Mesendoderm (in vitro differentiated cells): ENCODE measurements at regions not wholly inside any gene's neighbourhood (a gene's known extent, or its start where the extent isn't known, plus 50 kb on each side); places are given as distances from the start of the nearest gene placed in this dataset.
A peak's percentile ranks its signal among the peaks of the same experiment; 100 is the strongest.

Experiments used
- DNase-seq: peaks from one replicate; pipeline ENCODE4 v3.0.0; 2013
- H2AK5ac ChIP-seq: 2 replicates; pipeline ENCODE4 v1.6.1; 2013; ENCODE audit warnings: low read length, inconsistent platforms
- H2BK120ac ChIP-seq: 2 replicates; pipeline ENCODE4 v1.6.1; 2013; ENCODE audit warnings: low read depth, mild to moderate bottlenecking, low read length, moderate library complexity, mixed read lengths
- H2BK15ac ChIP-seq: replicated peaks from 2 replicates; pipeline ENCODE4 v1.6.1; 2013; ENCODE audit warnings: low read depth, mild to moderate bottlenecking, moderate library complexity
- H2BK5ac ChIP-seq: 2 replicates; pipeline ENCODE4 v1.6.1; 2013; ENCODE audit warnings: low read length, inconsistent platforms
- H3K18ac ChIP-seq: 2 replicates; pipeline ENCODE4 v1.6.1; 2013; ENCODE audit warnings: mild to moderate bottlenecking, low read length, mixed read lengths
- H3K23ac ChIP-seq: one replicate; pipeline ENCODE4 v1.6.1; 2013; ENCODE audit warnings: low read length
- H3K27ac ChIP-seq: 2 replicates; pipeline ENCODE4 v1.5.1; 2013; ENCODE audit warnings: low read depth, mild to moderate bottlenecking, inconsistent platforms, low read length, moderate library complexity
- H3K27me3 ChIP-seq: 2 replicates; pipeline ENCODE4 v1.6.1; 2013; ENCODE audit warnings: low read length, control low read depth, mild to moderate bottlenecking, inconsistent platforms; ENCODE audit not compliant: insufficient read depth, poor library complexity
- H3K36me3 ChIP-seq: 2 replicates; pipeline ENCODE4 v1.6.1; 2013; ENCODE audit warnings: low read length, inconsistent platforms; ENCODE audit not compliant: control insufficient read depth, insufficient read depth
- H3K4ac ChIP-seq: one replicate; pipeline ENCODE4 v1.6.1; 2013; ENCODE audit warnings: low read depth, mild to moderate bottlenecking, low read length, moderate library complexity
- H3K4me1 ChIP-seq: 2 replicates; pipeline ENCODE4 v1.6.1; 2013; ENCODE audit warnings: low read depth, low read length, inconsistent platforms; ENCODE audit not compliant: control insufficient read depth
- H3K4me2 ChIP-seq: 2 replicates; pipeline ENCODE4 v1.6.1; 2013; ENCODE audit warnings: low read length
- H3K4me3 ChIP-seq: 2 replicates; pipeline ENCODE4 v1.5.1; 2013; ENCODE audit warnings: mild to moderate bottlenecking, low read length
- H3K56ac ChIP-seq: one replicate; pipeline ENCODE4 v1.6.1; 2013; ENCODE audit warnings: low read length
- H3K79me1 ChIP-seq: 2 replicates; pipeline ENCODE4 v1.6.1; 2013; ENCODE audit warnings: low read length, inconsistent platforms
- H3K79me2 ChIP-seq: 2 replicates; pipeline ENCODE4 v1.6.1; 2013; ENCODE audit warnings: mild to moderate bottlenecking, low read length; ENCODE audit not compliant: control insufficient read depth, insufficient read depth
- H3K9ac ChIP-seq: 2 replicates; pipeline ENCODE4 v1.6.1; 2013; ENCODE audit warnings: low read length, inconsistent platforms
- H4K5ac ChIP-seq: one replicate; pipeline ENCODE4 v1.6.1; 2013; ENCODE audit warnings: low read length
- H4K8ac ChIP-seq: one replicate; pipeline ENCODE4 v1.6.1; 2013; ENCODE audit warnings: low read depth, mild to moderate bottlenecking, control low read depth, low read length, moderate library complexity
- WGBS: extraction: QIAGEN DNeasy Blood & Tissue Kit; methylation state at CpG from one replicate; pipeline ENCODE4 v1.1.7; 2013; ENCODE audit warnings: low lambda C conversion rate, missing lambda C conversion rate; ENCODE audit not compliant: insufficient coverage; ENCODE audit errors: extremely low coverage; 5-methylcytosine and 5-hydroxymethylcytosine counted together

DNA sequence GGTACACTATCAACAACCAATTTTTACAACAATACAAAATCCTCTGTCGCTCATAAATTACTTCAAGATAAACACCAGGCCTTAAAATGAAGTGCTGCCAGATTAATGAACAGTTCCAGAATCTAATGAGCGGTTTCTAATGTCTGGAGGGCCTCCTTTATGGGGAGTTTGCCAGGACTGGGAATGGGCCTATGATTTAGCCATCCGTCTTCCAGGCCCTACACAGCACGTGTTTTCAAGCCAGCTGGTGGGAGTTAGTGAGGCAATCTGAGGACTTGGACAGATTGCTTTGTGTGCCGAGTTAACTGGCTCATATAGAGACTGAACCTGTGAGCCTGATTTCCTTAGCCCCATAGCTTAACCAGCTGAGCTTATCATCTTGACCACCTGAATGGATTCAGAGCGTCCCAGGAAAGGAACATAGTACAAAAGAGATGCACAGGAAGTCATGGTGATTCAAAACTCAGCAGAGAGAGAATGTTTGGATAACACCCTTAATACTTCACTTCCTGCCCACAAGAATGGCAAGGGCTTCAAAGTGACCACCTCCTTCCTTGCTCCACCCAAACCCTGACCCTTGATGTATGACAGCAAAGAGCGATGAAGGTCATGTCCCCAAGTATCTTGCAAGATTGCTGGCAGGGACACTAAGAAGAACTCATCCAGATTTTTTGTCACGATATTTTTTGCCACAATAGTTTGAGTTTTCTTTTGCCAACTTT is 143.5 kb downstream of the SLC30A10 start:
- Histone ChIP-seq H3K4ac (no peak overlapping the region), H4K8ac (no peak overlapping the region), H2BK5ac (no peak overlapping the region), H3K27me3 (no peaks in the 10 kb centered on the region), H3K79me2 (no peaks in the 10 kb centered on the region), H2BK15ac (no peak overlapping the region), H2BK120ac (no peak overlapping the region), H3K18ac (no peak overlapping the region), H3K23ac (no peak overlapping the region), H4K5ac (no peak overlapping the region), H3K79me1 (no peaks in the 10 kb centered on the region), H3K9ac (no peak overlapping the region), H3K56ac (no peak overlapping the region), H3K4me1 (peaks cover 4% of the 10 kb centered on the region), H3K4me2 (no peak overlapping the region), H3K27ac (no peak overlapping the region), H3K4me3 (no peak overlapping the region), H3K36me3 (no peaks in the 10 kb centered on the region), H2AK5ac (no peak overlapping the region)
- no CpG with 5 or more reads among the region's 8 CpGs for WGBS
- DNase-seq, result no peak

DNA sequence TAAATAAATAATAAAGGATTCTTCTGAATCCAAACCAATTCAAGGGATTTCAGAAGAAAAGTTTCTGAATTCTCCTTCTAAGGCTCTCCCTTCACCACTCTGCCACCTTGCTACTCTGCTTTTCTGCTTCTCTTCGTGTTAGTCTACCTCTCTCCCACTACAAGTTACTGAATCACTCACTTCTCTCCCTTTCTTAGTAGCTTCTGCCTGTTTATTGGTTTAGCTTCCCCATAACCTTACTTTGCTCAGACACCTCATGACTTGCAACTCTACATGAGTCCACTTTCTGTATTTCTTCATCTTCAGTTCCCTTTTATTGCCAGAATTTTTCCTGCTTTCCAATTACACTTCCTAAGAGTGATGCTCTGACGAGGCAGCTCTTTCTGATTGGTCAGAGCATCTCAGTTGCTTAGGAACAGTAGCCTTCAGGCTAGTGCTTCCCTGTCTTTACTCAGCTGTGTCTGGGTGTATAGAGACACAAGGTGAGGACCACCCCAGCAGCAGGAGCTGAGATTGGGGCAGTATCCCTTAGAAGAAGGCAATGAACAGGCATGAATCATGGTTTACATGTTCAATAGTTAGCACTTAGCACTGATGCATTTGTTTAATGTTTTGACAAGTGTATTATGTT is 144.6 kb downstream of the SLC30A10 start:
- Histone ChIP-seq H3K56ac (no peak overlapping the region), H3K79me1 (no peaks in the 10 kb centered on the region)
- no CpG with 5 or more reads among the region's 2 CpGs for WGBS

DNA sequence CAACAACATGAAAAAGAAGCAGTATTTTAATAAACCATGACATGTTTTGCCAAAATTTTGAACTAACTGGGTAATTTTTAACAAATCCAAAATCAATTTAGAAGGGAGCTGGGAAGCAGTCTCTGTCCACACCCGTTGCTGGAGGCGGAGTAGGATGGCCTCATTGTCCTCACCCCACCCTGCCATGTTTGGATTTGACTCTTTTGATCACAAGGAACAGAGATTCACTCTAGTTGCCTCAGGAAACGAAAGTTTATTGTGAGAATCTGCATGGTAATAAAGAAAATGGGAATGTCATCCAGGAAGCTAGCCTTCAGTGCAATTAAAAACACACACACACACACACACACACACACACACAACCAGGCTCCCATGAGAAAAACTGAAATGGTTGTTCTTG is 145.4 kb downstream of the SLC30A10 start:
- Histone ChIP-seq H3K18ac (no peak overlapping the region), H3K79me1 (no peaks in the 10 kb centered on the region), H3K4me1 (peaks cover 4% of the 10 kb centered on the region), H2AK5ac (no peak overlapping the region), H3K4me3 (no peak overlapping the region), H3K27me3 (no peaks in the 10 kb centered on the region), H3K79me2 (no peaks in the 10 kb centered on the region), H4K8ac (no peak overlapping the region), H3K9ac (no peak overlapping the region), H3K4me2 (no peak overlapping the region), H2BK5ac (no peak overlapping the region), H2BK120ac (no peak overlapping the region), H3K4ac (no peak overlapping the region), H4K5ac (no peak overlapping the region), H2BK15ac (no peak overlapping the region), H3K27ac (no peak overlapping the region), H3K36me3 (no peaks in the 10 kb centered on the region), H3K56ac (no peak overlapping the region), H3K23ac (no peak overlapping the region)
- DNase-seq, result no peak
- no CpG with 5 or more reads among the region's 3 CpGs for WGBS

More for the DNA sequence above, 144.6 kb downstream of the SLC30A10 start:
- no peak overlapping the region for H2BK5ac ChIP-seq
- no peak overlapping the region for H2BK120ac ChIP-seq
- no peak overlapping the region for H3K4me2 ChIP-seq
- H3K4me3 ChIP-seq, result no peak overlapping the region
- H4K5ac ChIP-seq, result no peak overlapping the region
- no peak overlapping the region for H3K27ac ChIP-seq
- H3K36me3 ChIP-seq, result no peaks in the 10 kb centered on the region
- H3K23ac ChIP-seq, result no peak overlapping the region
- DNase-seq, result no peak
- H3K79me2 ChIP-seq, result no peaks in the 10 kb centered on the region
- H4K8ac ChIP-seq, result no peak overlapping the region
- no peak overlapping the region for H3K18ac ChIP-seq
- H2BK15ac ChIP-seq, result no peak overlapping the region
- H3K27me3 ChIP-seq, result no peaks in the 10 kb centered on the region
- H3K4me1 ChIP-seq, result peaks cover 4% of the 10 kb centered on the region
- H3K9ac ChIP-seq, result no peak overlapping the region
- H2AK5ac ChIP-seq, result no peak overlapping the region
- no peak overlapping the region for H3K4ac ChIP-seq

DNA sequence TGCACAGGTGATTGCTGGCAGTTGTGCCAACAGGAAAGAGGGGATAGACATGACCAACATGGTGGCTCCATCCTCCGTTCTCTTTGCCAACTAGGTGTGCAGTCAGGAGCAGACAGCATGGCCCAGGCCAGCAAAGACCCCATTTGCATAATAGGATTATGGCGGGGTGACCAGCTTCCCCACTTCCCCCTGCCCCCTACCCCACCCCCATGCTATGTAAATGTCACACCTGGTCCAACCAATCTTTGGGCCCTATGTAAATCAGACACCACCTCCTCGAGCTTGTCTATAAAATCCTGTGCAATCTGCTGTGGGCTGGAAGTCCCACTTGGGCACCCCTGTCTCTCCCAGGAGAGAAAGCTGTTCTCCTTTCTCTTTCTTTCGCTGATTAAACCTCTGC is 146.0 kb downstream of the SLC30A10 start:
- Histone ChIP-seq H3K79me2 (no peaks in the 10 kb centered on the region), H4K8ac (no peak overlapping the region), H2BK5ac (no peak overlapping the region), H2BK120ac (no peak overlapping the region), H3K56ac (no peak overlapping the region), H3K4me3 (no peak overlapping the region), H3K27ac (no peak overlapping the region), H3K4me1 (peaks cover 4% of the 10 kb centered on the region), H2BK15ac (no peak overlapping the region), H3K18ac (no peak overlapping the region), H3K9ac (no peak overlapping the region), H3K36me3 (no peaks in the 10 kb centered on the region), H2AK5ac (no peak overlapping the region), H4K5ac (no peak overlapping the region), H3K23ac (no peak overlapping the region), H3K4ac (no peak overlapping the region), H3K79me1 (no peaks in the 10 kb centered on the region), H3K27me3 (no peaks in the 10 kb centered on the region), H3K4me2 (no peak overlapping the region)
- no CpG with 5 or more reads among the region's 4 CpGs for WGBS
- peak; percentile 4 for DNase-seq

DNA sequence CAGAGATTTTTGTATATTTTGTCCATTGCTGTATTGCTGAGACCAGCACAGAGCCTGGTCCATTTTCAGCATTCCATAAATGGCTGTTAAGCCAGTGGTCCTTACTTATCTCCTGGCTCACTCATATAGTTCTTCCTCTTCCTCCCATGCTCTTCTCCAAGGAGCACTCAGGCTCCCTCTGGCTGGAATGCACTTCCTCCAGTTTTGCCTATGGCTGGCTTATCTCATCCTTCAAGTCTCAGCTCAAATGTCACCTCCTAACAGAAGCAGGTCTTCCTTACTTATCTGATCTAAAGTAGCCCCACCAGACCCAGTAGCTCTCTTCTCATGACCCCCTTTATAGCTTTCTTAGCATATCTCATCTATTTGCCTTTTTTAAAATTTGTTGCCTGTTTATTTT is 146.9 kb downstream of the SLC30A10 start:
- Histone ChIP-seq H3K9ac (no peak overlapping the region), H3K4ac (no peak overlapping the region), H3K79me1 (no peaks in the 10 kb centered on the region), H3K79me2 (no peaks in the 10 kb centered on the region), H3K27me3 (no peaks in the 10 kb centered on the region), H2AK5ac (no peak overlapping the region), H3K23ac (no peak overlapping the region), H3K4me1 (peaks cover 4% of the 10 kb centered on the region), H3K36me3 (no peaks in the 10 kb centered on the region), H3K56ac (no peak overlapping the region), H2BK15ac (no peak overlapping the region), H2BK5ac (no peak overlapping the region), H3K4me3 (no peak overlapping the region), H4K5ac (no peak overlapping the region), H3K18ac (no peak overlapping the region), H4K8ac (no peak overlapping the region), H3K4me2 (no peak overlapping the region), H2BK120ac (no peak overlapping the region), H3K27ac (no peak overlapping the region)
- DNase-seq, result peak; percentile 61
